Tibial nerve (tissue), 4 donors: ENCODE measurements at regions not wholly inside any gene's neighbourhood (a gene's known extent, or its start where the extent isn't known, plus 50 kb on each side); places are given as distances from the start of the nearest gene placed in this dataset.

Experiments
- CTCF ChIP-seq, 5 experiments: fragments of 200-600 bp in 3 of 5; fragments of 450-650 bp in 2 of 5; sonication (generic) in 3 of 5; IDR thresholded peaks; one replicate each; pipeline ENCODE4 v1.5.1; 2016 to 2019; ENCODE audit warnings: antibody characterized with exemption in 5 of 5, mild to moderate bottlenecking in 3 of 5, moderate library complexity in 2 of 5
- EP300 ChIP-seq, 2 donors: sonication (generic); formaldehyde crosslinking; IDR thresholded peaks; one replicate each; pipeline ENCODE4 v1.6.1; 2017; ENCODE audit warnings: antibody characterized with exemption in 2 of 2, mild to moderate bottlenecking in 1 of 2
- POLR2A ChIP-seq, 2 donors: fragments of 450-650 bp; IDR thresholded peaks; one replicate each; pipeline ENCODE4 v1.6.1; 2017; ENCODE audit warnings: antibody characterized with exemption in 2 of 2, mild to moderate bottlenecking in 2 of 2, moderate library complexity in 2 of 2

- TF ChIP-seq CTCF (IDR thresholded peaks at IDR 0.05) (no peak), EP300 (IDR thresholded peaks at IDR 0.05) (no peak), POLR2A (IDR thresholded peaks at IDR 0.05) (no peak)
Observed at GRCh38 chr4:186827534-186827897, 103.9 kb upstream of the FAT1 start.
